HS-27A (cell line): ENCODE measurements at regions not wholly inside any gene's neighbourhood (a gene's known extent, or its start where the extent isn't known, plus 50 kb on each side); places are given as distances from the start of the nearest gene placed in this dataset.

Source experiments
- DNase-seq: peaks from one replicate; pipeline ENCODE4 v3.0.0-alpha.2; 2012; ENCODE audit warnings: low read depth, missing footprints

- no peak for DNase-seq
Observed at GRCh38 chr13:103134271-103134670, 68.1 kb upstream of the SLC10A2 start.

- no peak for DNase-seq
Observed at GRCh38 chr13:103133556-103133955, 67.3 kb upstream of the SLC10A2 start.

GRCh38 chr13:103130681-103131210 is 64.5 kb upstream of the SLC10A2 start:
- DNase-seq, result no peak

- DNase-seq, result no peak
Observed at GRCh38 chr13:103130146-103130545, 63.9 kb upstream of the SLC10A2 start.
